H1 (cell line): ENCODE measurements at regions not wholly inside any gene's neighbourhood (a gene's known extent, or its start where the extent isn't known, plus 50 kb on each side); places are given as distances from the start of the nearest gene placed in this dataset.

Experiments
- CTCF ChIA-PET: fragments of 300-600 bp; sonication (Branson Sonifier 250); formaldehyde crosslinking; loops from one replicate; lab custom pipeline; 2021; ENCODE audit not compliant: partially characterized antibody; lab: Charles Lee
- POLR2A ChIA-PET: fragments of 300-600 bp; sonication (Branson Sonifier 250); formaldehyde crosslinking; loops from one replicate; lab custom pipeline; 2021; ENCODE audit warnings: inconsistent platforms; ENCODE audit not compliant: partially characterized antibody; lab: Charles Lee
- DNase-seq, 2 experiments: peaks; one replicate each; pipeline versions ENCODE4 v3.0.0 to v3.0.0-alpha.2; 2010 to 2022; ENCODE audit warnings: low spot score in 2 of 2, low read depth in 1 of 2, mixed read lengths in 1 of 2
- FAIRE-seq: peaks from 2 replicates; lab custom pipeline; 2011; peaks lifted over from hg19 to GRCh38; lab: Jason Lieb, UNC
- H2AFZ ChIP-seq: 2 replicates; pipeline ENCODE4 v1.8.1; 2012; ENCODE audit warnings: low read length, inconsistent platforms
- H2AK5ac ChIP-seq: 2 replicates; pipeline ENCODE4 v1.6.1; 2013; ENCODE audit warnings: low read depth, low read length
- H2BK120ac ChIP-seq: replicated peaks from 2 replicates; pipeline ENCODE3; 2013; ENCODE audit warnings: low read depth, low read length, inconsistent platforms
- H2BK12ac ChIP-seq: 2 replicates; pipeline ENCODE4 v1.6.1; 2013; ENCODE audit warnings: low read depth, low read length
- H2BK15ac ChIP-seq: 2 replicates; pipeline ENCODE4 v1.6.1; 2013; ENCODE audit warnings: low read length
- H2BK20ac ChIP-seq: 2 replicates; pipeline ENCODE4 v1.6.1; 2013; ENCODE audit warnings: low read length
- H2BK5ac ChIP-seq: 2 replicates; pipeline ENCODE4 v1.6.1; 2013; ENCODE audit warnings: low read depth, low read length
- H3K14ac ChIP-seq: 2 replicates; pipeline ENCODE4 v1.6.1; 2013; ENCODE audit warnings: inconsistent platforms; ENCODE audit not compliant: insufficient read length
- H3K18ac ChIP-seq: 2 replicates; pipeline ENCODE4 v1.6.1; 2013; ENCODE audit warnings: low read length; ENCODE audit errors: extremely low read depth
- H3K23ac ChIP-seq: 2 replicates; pipeline ENCODE4 v1.6.1; 2013; ENCODE audit warnings: inconsistent platforms; ENCODE audit not compliant: insufficient read length
- H3K23me2 ChIP-seq: 2 replicates; pipeline ENCODE4 v1.6.1; 2013; ENCODE audit warnings: low read depth, low read length
- H3K27ac ChIP-seq: 2 replicates; pipeline ENCODE4 v1.6.1; 2011; ENCODE audit warnings: low read depth, low read length, inconsistent platforms
- H3K27me3 ChIP-seq, 4 experiments: replicated peaks in 1 of 4; 1 replicate in 1 of 4; 2 replicates in 3 of 4; pipeline versions ENCODE4 v1.6.1 to v1.8.1; 2011 to 2013; ENCODE audit warnings: low read length in 3 of 4, mild to moderate bottlenecking in 3 of 4, inconsistent platforms in 2 of 4, mixed read lengths in 2 of 4, moderate library complexity in 1 of 4; ENCODE audit not compliant: control insufficient read depth in 3 of 4, insufficient read depth in 3 of 4; ENCODE audit errors: extremely low read depth in 1 of 4
- H3K36me3 ChIP-seq, 4 experiments: 2 replicates each; pipeline versions ENCODE4 v1.6.1 to v1.8.1; 2011 to 2013; ENCODE audit warnings: mild to moderate bottlenecking in 4 of 4, low read length in 3 of 4, moderate library complexity in 2 of 4, control low read depth in 1 of 4, inconsistent platforms in 1 of 4; ENCODE audit not compliant: insufficient read depth in 4 of 4, control insufficient read depth in 2 of 4
- H3K4ac ChIP-seq: replicated peaks from 2 replicates; pipeline ENCODE3; 2013; ENCODE audit warnings: low read length, low read depth, mixed read lengths, inconsistent platforms; ENCODE audit not compliant: insufficient read length
- H3K4me1 ChIP-seq, 4 experiments: replicated peaks in 1 of 4; 1 replicate in 1 of 4; 2 replicates in 3 of 4; pipeline versions ENCODE4 v1.6.1 to v1.8.1; 2011 to 2013; ENCODE audit warnings: low read length in 3 of 4, inconsistent platforms in 2 of 4, mixed read lengths in 1 of 4; ENCODE audit not compliant: insufficient read depth in 4 of 4, control insufficient read depth in 3 of 4
- H3K4me2 ChIP-seq, 2 experiments: 2 replicates each; pipeline versions ENCODE4 v1.6.1 to v1.8.1; 2011 to 2013; ENCODE audit warnings: low read depth in 2 of 2, low read length in 2 of 2, control low read depth in 1 of 2, inconsistent platforms in 1 of 2, mild to moderate bottlenecking in 1 of 2; ENCODE audit not compliant: insufficient read depth in 1 of 2
- H3K4me3 ChIP-seq, 4 experiments: fragments of 200-600, 300-600 bp in 1 of 4; sonication (generic), shearing (Covaris generic), sonication (Bioruptor Twin) in 1 of 4; 2 replicates each; pipeline versions ENCODE4 v1.5.1 to v1.8.1; 2011 to 2016; ENCODE audit warnings: low read length in 4 of 4, low read depth in 3 of 4, control low read depth in 2 of 4, inconsistent platforms in 2 of 4, mild to moderate bottlenecking in 2 of 4, mixed read lengths in 1 of 4, moderate library complexity in 1 of 4; ENCODE audit not compliant: insufficient read depth in 2 of 4; ENCODE audit errors: extremely low read depth in 1 of 4
- H3K56ac ChIP-seq: replicated peaks from 2 replicates; pipeline ENCODE3; 2013; ENCODE audit warnings: low read depth, mild to moderate bottlenecking, mixed read lengths, low read length, inconsistent platforms; ENCODE audit not compliant: insufficient read length
- H3K79me1 ChIP-seq: 2 replicates; pipeline ENCODE4 v1.6.1; 2013; ENCODE audit warnings: low read depth, low read length, control low read depth
- H3K79me2 ChIP-seq, 2 experiments: 2 replicates each; pipeline versions ENCODE4 v1.6.1 to v1.8.1; 2012 to 2013; ENCODE audit warnings: low read length in 2 of 2, mild to moderate bottlenecking in 2 of 2, inconsistent platforms in 1 of 2; ENCODE audit not compliant: insufficient read depth in 2 of 2, control insufficient read depth in 1 of 2
- H3K9ac ChIP-seq, 4 experiments: replicated peaks in 1 of 4; 1 replicate in 1 of 4; 2 replicates in 3 of 4; pipeline versions ENCODE4 v1.6.1 to v1.8.1; 2011 to 2013; ENCODE audit warnings: low read depth in 3 of 4, low read length in 3 of 4, control low read depth in 2 of 4, mild to moderate bottlenecking in 2 of 4, moderate library complexity in 2 of 4, inconsistent platforms in 1 of 4; ENCODE audit errors: extremely low read depth in 1 of 4
- H3K9me3 ChIP-seq, 2 experiments: 2 replicates each; pipeline versions ENCODE4 v1.6.1 to v1.8.1; 2012 to 2013; ENCODE audit warnings: mild to moderate bottlenecking in 2 of 2, moderate library complexity in 2 of 2, control low read depth in 1 of 2, inconsistent platforms in 1 of 2, low read depth in 1 of 2, low read length in 1 of 2, mixed read lengths in 1 of 2; ENCODE audit not compliant: insufficient read depth in 2 of 2
- H4K20me1 ChIP-seq, 2 experiments: replicated peaks in 1 of 2; 2 replicates each; pipeline versions ENCODE3 to v1.8.1; 2011 to 2013; ENCODE audit warnings: inconsistent platforms in 2 of 2, low read length in 2 of 2, mild to moderate bottlenecking in 1 of 2; ENCODE audit not compliant: insufficient read depth in 2 of 2, control insufficient read depth in 1 of 2
- H4K5ac ChIP-seq: 2 replicates; pipeline ENCODE4 v1.6.1; 2013; ENCODE audit warnings: low read length, low read depth, mixed read lengths, inconsistent platforms; ENCODE audit not compliant: insufficient read length
- H4K8ac ChIP-seq: 2 replicates; pipeline ENCODE4 v1.8.0; 2013; ENCODE audit warnings: mild to moderate bottlenecking, moderate library complexity, low read length, inconsistent platforms; ENCODE audit not compliant: insufficient read depth; ENCODE audit errors: extremely low read depth
- H4K91ac ChIP-seq: replicated peaks from 2 replicates; pipeline ENCODE3; 2013; ENCODE audit warnings: low read length, mixed read lengths, inconsistent platforms; ENCODE audit not compliant: insufficient read length
- BCL11A ChIP-seq, 2 experiments: IDR thresholded peaks; one replicate each; pipeline ENCODE4 v1.6.1; 2011; ENCODE audit warnings: low read depth in 2 of 2, low read length in 2 of 2, mild to moderate bottlenecking in 2 of 2
- CBX8 ChIP-seq: fragments of 300-800, 300-1000 bp; sonication (generic); IDR thresholded peaks from 2 replicates; pipeline ENCODE4 v1.7.1; 2016; ENCODE audit warnings: low read depth, low read length, borderline replicate concordance
- CTCF ChIP-seq, 3 experiments: IDR thresholded peaks; 1 replicate in 2 of 3; 2 replicates in 1 of 3; pipeline versions ENCODE4 v1.5.1 to v1.6.1; 2011; ENCODE audit warnings: low read length in 3 of 3, mild to moderate bottlenecking in 3 of 3, inconsistent platforms in 2 of 3, low read depth in 1 of 3, moderate library complexity in 1 of 3; ENCODE audit not compliant: insufficient read depth in 1 of 3; ENCODE audit errors: control extremely low read depth in 1 of 3
- EGR1 ChIP-seq: IDR thresholded peaks from 2 replicates; pipeline ENCODE4 v1.6.1; 2011; ENCODE audit warnings: low read depth, low read length, borderline replicate concordance
- EZH2 ChIP-seq: fragments of 200-600 bp; sonication (generic); IDR thresholded peaks from 2 replicates; pipeline ENCODE4 v1.7.1; 2012; ENCODE audit warnings: low read depth, mild to moderate bottlenecking, moderate library complexity, low read length, inconsistent platforms; ENCODE audit not compliant: severe bottlenecking
- POU5F1 ChIP-seq: IDR thresholded peaks from 2 replicates; pipeline ENCODE4 v1.6.1; 2011; ENCODE audit warnings: low read depth, mild to moderate bottlenecking, low read length, moderate library complexity
- RAD21 ChIP-seq, 2 experiments: IDR thresholded peaks in 1 of 2; conservative IDR thresholded peaks in 1 of 2; 2 replicates each; pipeline ENCODE4 v1.6.1; 2011; ENCODE audit warnings: low read depth in 2 of 2, low read length in 2 of 2, improper control_type of control experiment in 1 of 2, inconsistent platforms in 1 of 2, mild to moderate bottlenecking in 1 of 2, moderate library complexity in 1 of 2
- SAP30 ChIP-seq: fragments of 300-600 bp; sonication (generic); IDR thresholded peaks from 2 replicates; pipeline ENCODE4 v1.7.1; 2012; ENCODE audit warnings: low read length, moderate library complexity, mild to moderate bottlenecking, inconsistent platforms; ENCODE audit not compliant: insufficient read depth, insufficient replicate concordance
- SP2 ChIP-seq: IDR thresholded peaks from 2 replicates; pipeline ENCODE4 v1.6.1; 2012; ENCODE audit warnings: mild to moderate bottlenecking, low read length, inconsistent platforms
- SP4 ChIP-seq: IDR thresholded peaks from 2 replicates; pipeline ENCODE4 v1.6.1; 2012; ENCODE audit warnings: low read length, inconsistent platforms
- SUZ12 ChIP-seq: fragments of 200-600 bp; sonication (generic); IDR thresholded peaks from 2 replicates; pipeline ENCODE4 v1.6.1; 2012; ENCODE audit warnings: mild to moderate bottlenecking, inconsistent platforms, low read length, moderate library complexity, mixed read lengths
- ZNF274 ChIP-seq: IDR thresholded peaks from 2 replicates; pipeline ENCODE4 v1.7.0; 2012; ENCODE audit warnings: low read length, borderline replicate concordance; ENCODE audit errors: extremely low read depth
- WGBS, 2 experiments: shearing (Covaris generic) in 1 of 2; methylation state at CpG; one replicate each; pipeline versions ENCODE4 v1.1.6 to v1.1.7; 2013 to 2015; ENCODE audit warnings: low lambda C conversion rate in 2 of 2, mixed read lengths in 2 of 2, inconsistent platforms in 1 of 2, low coverage in 1 of 2, missing lambda C conversion rate in 1 of 2; ENCODE audit not compliant: insufficient replicate concordance in 2 of 2, insufficient coverage in 1 of 2, insufficient read length in 1 of 2; ENCODE audit errors: extremely low coverage in 1 of 2, missing lambda C conversion rate in 1 of 2; 5-methylcytosine and 5-hydroxymethylcytosine counted together

DNA sequence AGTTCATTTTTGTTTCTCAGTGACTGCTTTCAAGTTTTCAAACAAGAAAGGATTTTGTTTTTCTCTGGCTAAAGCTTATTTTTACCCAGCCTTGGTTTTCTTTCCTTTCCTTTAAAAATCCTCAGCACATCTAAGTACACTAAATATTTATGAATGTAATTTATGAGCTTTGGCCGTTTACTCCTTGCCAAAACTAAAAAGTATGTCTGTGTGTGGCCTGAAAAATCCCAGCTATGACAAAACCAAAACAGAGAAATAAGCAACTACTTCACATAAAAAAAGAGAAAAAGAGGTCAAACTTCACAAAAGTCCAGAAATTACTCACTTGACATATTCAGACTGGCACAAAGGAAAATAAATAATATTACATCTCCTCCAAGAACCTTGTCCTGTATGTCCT lies 365.1 kb upstream of the NFE2L3 start:
- no peak overlapping the region for H3K4ac ChIP-seq
- no peak overlapping the region for H3K27ac ChIP-seq
- H3K9ac ChIP-seq: no peak overlapping the region
- no peaks in the 10 kb centered on the region for H3K23me2 ChIP-seq
- H2BK120ac ChIP-seq: no peak overlapping the region
- H3K23ac ChIP-seq: no peak overlapping the region
- no peak overlapping the region for H4K5ac ChIP-seq
- no peaks in the 10 kb centered on the region for H3K4me1 ChIP-seq
- H2BK12ac ChIP-seq: no peak overlapping the region
- no peak overlapping the region for H2AK5ac ChIP-seq
- H3K27me3 ChIP-seq: no peaks in the 10 kb centered on the region
- no peaks in the 10 kb centered on the region for H3K79me2 ChIP-seq
- H3K9me3 ChIP-seq: no peaks in the 10 kb centered on the region
- H4K8ac ChIP-seq: no peak overlapping the region
- no peak overlapping the region for H2AFZ ChIP-seq
- H3K36me3 ChIP-seq: no peaks in the 10 kb centered on the region
- ChIA-PET CTCF (interaction anchor here (1.0 to 1.2 kb wide), 3 partner anchors 9 to 64 kb away, joined by 3 to 6 read pairs (median 3); no protein-coding TSS in a partner anchor), POLR2A (no interaction called here)
- DNase-seq: no peak
- H4K91ac ChIP-seq: no peak overlapping the region
- no peak overlapping the region for H3K18ac ChIP-seq
- no peak overlapping the region for H2BK20ac ChIP-seq
- H3K4me2 ChIP-seq: no peak overlapping the region
- H2BK5ac ChIP-seq: no peak overlapping the region
- no peak overlapping the region for H2BK15ac ChIP-seq
- H3K56ac ChIP-seq: no peak overlapping the region
- no peak for FAIRE-seq
- H3K79me1 ChIP-seq: no peaks in the 10 kb centered on the region
- no peaks in the 10 kb centered on the region for H4K20me1 ChIP-seq
- H3K4me3 ChIP-seq: no peak overlapping the region
- H3K14ac ChIP-seq: no peak overlapping the region
- WGBS, 2 experiments: 89% methylated on average over 1 of the region's 1 CpG; no CpG with 5 or more reads in 1 of the 2 experiments
- TF ChIP-seq POU5F1: no peak
- no peak for TF ChIP-seq SAP30
- TF ChIP-seq CTCF (IDR thresholded peaks at IDR 0.05; ENCODE audit: control extremely low read depth in 1 of 3, insufficient read depth in 1 of 3, low read depth in 1 of 3, low read length in 3 of 3): no peak
- TF ChIP-seq CBX8: no peak
- no peak for TF ChIP-seq ZNF274
- TF ChIP-seq RAD21 (IDR thresholded peaks at IDR 0.05 in 1 of 2, conservative IDR thresholded peaks at IDR 0.05 in 1 of 2; ENCODE audit: low read depth in 2 of 2, low read length in 2 of 2): no peak
- no peak for TF ChIP-seq EGR1
- TF ChIP-seq BCL11A (IDR thresholded peaks at IDR 0.05; ENCODE audit: low read depth in 2 of 2, low read length in 2 of 2): no peak
- TF ChIP-seq EZH2: no peak
- no peak for TF ChIP-seq SUZ12
- no peak for TF ChIP-seq SP2
- TF ChIP-seq SP4: no peak
